Liver (tissue), 8 donors: ENCODE measurements at regions not wholly inside any gene's neighbourhood (a gene's known extent, or its start where the extent isn't known, plus 50 kb on each side); places are given as distances from the start of the nearest gene placed in this dataset.

Experiments used
- DNase-seq: peaks from one replicate; pipeline ENCODE4 v3.0.0-alpha.2; 2017; ENCODE audit warnings: low spot score
- H3K27ac ChIP-seq, 2 donors: one replicate each; pipeline ENCODE4 v1.7.0; 2013; ENCODE audit warnings: inconsistent platforms in 2 of 2, low read length in 2 of 2, control low read depth in 1 of 2, low read depth in 1 of 2, mild to moderate bottlenecking in 1 of 2
- H3K27me3 ChIP-seq, 4 donors: one replicate each; pipeline versions ENCODE4 v1.6.1 to v1.7.0; 2013; ENCODE audit warnings: low read length in 3 of 4, inconsistent platforms in 1 of 4, mild to moderate bottlenecking in 1 of 4, moderate library complexity in 1 of 4; ENCODE audit not compliant: control insufficient read depth in 4 of 4, insufficient read depth in 4 of 4
- H3K36me3 ChIP-seq, 4 donors: one replicate each; pipeline versions ENCODE4 v1.6.1 to v1.7.0; 2013; ENCODE audit warnings: low read length in 3 of 4, mild to moderate bottlenecking in 3 of 4, low read depth in 1 of 4, moderate library complexity in 1 of 4; ENCODE audit not compliant: control insufficient read depth in 4 of 4, insufficient read depth in 3 of 4
- H3K4me1 ChIP-seq, 4 donors: one replicate each; pipeline versions ENCODE4 v1.6.1 to v1.7.0; 2013; ENCODE audit warnings: low read length in 3 of 4, mild to moderate bottlenecking in 3 of 4, moderate library complexity in 1 of 4; ENCODE audit not compliant: control insufficient read depth in 4 of 4, insufficient read depth in 4 of 4
- H3K4me3 ChIP-seq, 3 donors: one replicate each; pipeline versions ENCODE4 v1.6.1 to v1.7.0; 2013; ENCODE audit warnings: low read length in 3 of 3, control low read depth in 1 of 3, low read depth in 1 of 3, mild to moderate bottlenecking in 1 of 3
- H3K9ac ChIP-seq, 2 donors: one replicate each; pipeline ENCODE4 v1.7.0; 2013; ENCODE audit warnings: low read length in 2 of 2, mild to moderate bottlenecking in 2 of 2, moderate library complexity in 2 of 2, control low read depth in 1 of 2, low read depth in 1 of 2
- H3K9me3 ChIP-seq, 4 donors: one replicate each; pipeline versions ENCODE4 v1.6.1 to v1.7.0; 2013; ENCODE audit warnings: low read length in 3 of 4; ENCODE audit not compliant: control insufficient read depth in 4 of 4
- EGR1 ChIP-seq, 2 donors: IDR thresholded peaks; 2 replicates each; pipeline ENCODE4 v1.6.1; 2016 to 2018; ENCODE audit warnings: antibody characterized with exemption in 2 of 2, low read depth in 2 of 2
- GABPA ChIP-seq, 2 donors: IDR thresholded peaks in 1 of 2; conservative IDR thresholded peaks in 1 of 2; 2 replicates each; pipeline ENCODE4 v1.6.1; 2016; ENCODE audit warnings: antibody characterized with exemption in 2 of 2, mild to moderate bottlenecking in 1 of 2, moderate library complexity in 1 of 2
- HNF4A ChIP-seq, 2 donors: conservative IDR thresholded peaks; 2 replicates each; pipeline ENCODE4 v1.6.1; 2016; ENCODE audit warnings: antibody characterized with exemption in 2 of 2, mild to moderate bottlenecking in 2 of 2
- JUND ChIP-seq, 2 donors: IDR thresholded peaks; 2 replicates each; pipeline ENCODE4 v1.6.1; 2016; ENCODE audit warnings: antibody characterized with exemption in 2 of 2
- MAX ChIP-seq: IDR thresholded peaks from 2 replicates; pipeline ENCODE4 v1.6.1; 2016; ENCODE audit warnings: antibody characterized with exemption
- NR2F2 ChIP-seq: IDR thresholded peaks from 2 replicates; pipeline ENCODE4 v1.6.1; 2016; ENCODE audit warnings: antibody characterized with exemption
- REST ChIP-seq: IDR thresholded peaks from 2 replicates; pipeline ENCODE4 v1.6.1; 2016; ENCODE audit warnings: antibody characterized with exemption, mild to moderate bottlenecking
- YY1 ChIP-seq: IDR thresholded peaks from 2 replicates; pipeline ENCODE4 v1.6.1; 2016; ENCODE audit warnings: antibody characterized with exemption, mild to moderate bottlenecking
- ZBTB33 ChIP-seq: IDR thresholded peaks from 2 replicates; pipeline ENCODE4 v1.6.1; 2016; ENCODE audit warnings: antibody characterized with exemption
- WGBS: extraction: QIAGEN DNeasy Blood & Tissue Kit; methylation state at CpG from one replicate; pipeline ENCODE4 v1.1.7; 2013; 5-methylcytosine and 5-hydroxymethylcytosine counted together
- TF ChIP-seq, protein P1 (sequence below): fragments of 150-350 bp; IDR thresholded peaks from 2 replicates; pipeline ENCODE4 v1.5.1; 2017; ENCODE audit warnings: improper control_type of control experiment, low read depth, low read length; ENCODE audit not compliant: missing input control
- donor health status: healthy.
- donor health status: healthy.
- donor health status: healthy.
- donor health status: healthy.
- donor health status: healthy.

DNA sequence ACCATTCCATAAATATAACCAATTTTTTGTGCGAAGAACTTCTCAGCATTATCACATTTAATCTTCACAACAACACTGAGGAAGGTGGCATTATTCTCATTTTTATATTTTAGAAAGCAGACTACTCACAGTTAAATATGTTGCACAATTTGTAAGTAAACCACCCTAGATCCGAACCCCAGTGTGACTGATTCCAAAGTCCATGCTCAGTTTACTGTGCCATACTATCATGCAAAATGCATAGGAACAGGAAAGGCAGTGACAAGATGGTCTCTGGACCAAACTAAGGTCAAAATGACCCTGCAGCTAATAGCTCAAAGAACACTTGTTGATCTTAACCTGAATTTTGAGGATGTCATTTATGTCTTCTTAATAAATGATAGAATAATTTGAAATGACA is 185.4 kb downstream of the GXYLT1 start:
- H3K9me3 ChIP-seq: no peaks in the 10 kb centered on the region
- peaks cover 0 to 4% (median 0%) of the 10 kb centered on the region in 4 donors for H3K4me1 ChIP-seq
- no peak overlapping the region for H3K9ac ChIP-seq
- WGBS: 62% methylated on average over 2 of the region's 2 CpGs
- H3K27ac ChIP-seq: no peak overlapping the region
- no peaks in the 10 kb centered on the region for H3K27me3 ChIP-seq
- no peak overlapping the region for H3K4me3 ChIP-seq
- TF ChIP-seq YY1: no peak
- TF ChIP-seq HNF4A (conservative IDR thresholded peaks at IDR 0.05): peak; percentile 58 to 66
- DNase-seq: no peak
- H3K36me3 ChIP-seq: no peaks in the 10 kb centered on the region

DNA sequence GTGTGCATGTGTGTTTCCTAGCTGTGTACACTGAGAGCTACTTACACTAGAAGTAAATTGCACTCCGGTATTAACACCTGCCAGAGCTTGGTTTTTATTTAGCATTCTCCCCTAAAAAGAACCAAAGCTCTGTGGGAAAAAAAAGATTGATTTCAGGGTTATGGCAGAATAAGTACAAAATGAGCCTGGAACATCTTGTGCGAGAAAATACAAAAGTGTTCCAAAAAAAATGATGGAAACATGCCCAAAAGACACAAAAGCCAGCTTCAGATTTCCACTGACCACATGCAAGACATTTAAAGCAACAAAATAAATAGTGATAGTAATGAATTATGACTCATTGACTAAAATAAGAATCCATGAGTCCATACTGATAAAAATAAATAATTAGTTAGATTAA is 188.3 kb downstream of the GXYLT1 start:
- no peaks in the 10 kb centered on the region for H3K27me3 ChIP-seq
- WGBS: 82% methylated on average over 2 of the region's 2 CpGs
- DNase-seq: no peak
- H3K36me3 ChIP-seq: no peaks in the 10 kb centered on the region
- TF ChIP-seq HNF4A (conservative IDR thresholded peaks at IDR 0.05) (no peak), JUND (IDR thresholded peaks at IDR 0.05) (no peak), NR2F2 (peak; percentile 10), YY1 (no peak)
- H3K9ac ChIP-seq: no peak overlapping the region
- H3K4me1 ChIP-seq: peaks cover 0 to 4% (median 0%) of the 10 kb centered on the region in 4 donors
- no peak overlapping the region for H3K27ac ChIP-seq
- no peak overlapping the region for H3K4me3 ChIP-seq
- peaks cover 0 to 4% (median 0%) of the 10 kb centered on the region in 4 donors for H3K9me3 ChIP-seq

DNA sequence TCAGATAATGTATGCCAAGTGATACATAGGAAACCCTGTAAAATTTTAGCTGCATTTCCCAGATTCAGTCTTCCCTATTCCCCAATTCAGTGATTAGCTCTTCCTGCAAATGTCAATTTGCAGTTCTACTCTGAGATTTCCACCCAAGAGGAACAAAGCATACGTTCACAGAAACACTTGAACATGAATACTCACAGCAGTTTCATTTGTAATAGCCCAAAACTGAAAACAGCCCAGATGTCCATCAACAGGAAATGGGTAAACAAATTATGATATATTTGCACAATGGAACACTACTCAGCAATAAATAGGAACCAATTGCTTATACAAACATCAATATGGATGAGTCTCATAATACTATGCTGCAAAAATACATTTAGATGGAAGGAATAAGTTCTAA is 194.2 kb downstream of the GXYLT1 start:
- Histone ChIP-seq H3K4me1 (no peaks in the 10 kb centered on the region), H3K27me3 (no peaks in the 10 kb centered on the region), H3K4me3 (no peak overlapping the region), H3K36me3 (no peaks in the 10 kb centered on the region), H3K9me3 (peaks cover 4 to 14% (median 5%) of the 10 kb centered on the region in 4 donors), H3K27ac (no peak overlapping the region), H3K9ac (no peak overlapping the region)
- DNase-seq: no peak
- WGBS: 6% methylated on average over 1 of the region's 1 CpG
- TF ChIP-seq REST: no peak
- TF ChIP-seq MAX: no peak
- no peak for TF ChIP-seq GABPA (IDR thresholded peaks at IDR 0.05 in 1 of 2, conservative IDR thresholded peaks at IDR 0.05 in 1 of 2)
- TF ChIP-seq, protein P1, sequence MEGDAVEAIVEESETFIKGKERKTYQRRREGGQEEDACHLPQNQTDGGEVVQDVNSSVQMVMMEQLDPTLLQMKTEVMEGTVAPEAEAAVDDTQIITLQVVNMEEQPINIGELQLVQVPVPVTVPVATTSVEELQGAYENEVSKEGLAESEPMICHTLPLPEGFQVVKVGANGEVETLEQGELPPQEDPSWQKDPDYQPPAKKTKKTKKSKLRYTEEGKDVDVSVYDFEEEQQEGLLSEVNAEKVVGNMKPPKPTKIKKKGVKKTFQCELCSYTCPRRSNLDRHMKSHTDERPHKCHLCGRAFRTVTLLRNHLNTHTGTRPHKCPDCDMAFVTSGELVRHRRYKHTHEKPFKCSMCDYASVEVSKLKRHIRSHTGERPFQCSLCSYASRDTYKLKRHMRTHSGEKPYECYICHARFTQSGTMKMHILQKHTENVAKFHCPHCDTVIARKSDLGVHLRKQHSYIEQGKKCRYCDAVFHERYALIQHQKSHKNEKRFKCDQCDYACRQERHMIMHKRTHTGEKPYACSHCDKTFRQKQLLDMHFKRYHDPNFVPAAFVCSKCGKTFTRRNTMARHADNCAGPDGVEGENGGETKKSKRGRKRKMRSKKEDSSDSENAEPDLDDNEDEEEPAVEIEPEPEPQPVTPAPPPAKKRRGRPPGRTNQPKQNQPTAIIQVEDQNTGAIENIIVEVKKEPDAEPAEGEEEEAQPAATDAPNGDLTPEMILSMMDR: no peak
- no peak for TF ChIP-seq EGR1 (IDR thresholded peaks at IDR 0.05; ENCODE audit: low read depth in 2 of 2)
- TF ChIP-seq ZBTB33: no peak
